ENCODE measurements at regions not wholly inside any gene's neighbourhood (a gene's known extent, or its start where the extent isn't known, plus 50 kb on each side); places are given as distances from the start of the nearest gene placed in this dataset.

DNA sequence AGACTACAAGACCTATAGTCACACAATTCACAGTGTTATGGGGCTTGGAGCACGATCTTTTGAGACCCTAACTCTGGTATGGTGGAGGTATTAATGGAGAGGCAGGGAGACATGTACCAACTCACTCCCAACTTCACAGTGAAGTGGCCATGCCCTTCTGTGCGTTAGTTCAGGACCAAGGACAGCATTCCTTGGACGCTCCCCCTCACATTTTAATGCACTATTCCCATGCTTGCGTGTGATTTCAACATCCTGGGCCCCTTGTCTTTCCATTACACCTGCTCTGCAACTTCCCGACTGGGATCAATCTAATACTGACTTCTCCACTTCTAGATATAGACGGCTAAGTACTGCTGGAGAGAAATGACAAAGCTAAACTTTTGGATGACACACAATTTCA lies 72.7 kb downstream of the PLCE1 start (continued):
- TF ChIP-seq ZNF124 (CRISPR knock-in tag; IDR thresholded peaks at IDR 0.05): no peak
- no peak for TF ChIP-seq ZNF354B (CRISPR knock-in tag; IDR thresholded peaks at IDR 0.05)
- no peak for TF ChIP-seq ZNF136 (CRISPR knock-in tag; IDR thresholded peaks at IDR 0.05; ENCODE audit: low read depth)
- 0 out of 2 replicates have a peak, but pooled peaks have one; percentile 19 for TF ChIP-seq SAP130 (CRISPR knock-in tag; IDR thresholded peaks at IDR 0.05; ENCODE audit: low read depth)
- TF ChIP-seq BRCA1 (CRISPR knock-in tag; IDR thresholded peaks at IDR 0.05): no peak
- peak; percentile 19; the same call in 1 of the 2 replicates for TF ChIP-seq ZNF878 (CRISPR knock-in tag; IDR thresholded peaks at IDR 0.05)

- BruUV-seq (replicated peaks): no TSS peak
- H3K9ac ChIP-seq (ENCODE audit: insufficient read depth, low read depth, low read length): no peak overlapping the region
- no peaks in the 10 kb centered on the region for H3K36me3 ChIP-seq (replicated peaks in 1 of 2; ENCODE audit: control insufficient read depth in 1 of 2, insufficient read depth in 2 of 2, low read length in 2 of 2)
- H4K20me1 ChIP-seq (ENCODE audit: insufficient read depth, low read length): no peaks in the 10 kb centered on the region
- CTCF ChIA-PET (ENCODE audit: low intra/inter-chr PET ratio, low total read pairs): no interaction called here
- FAIRE-seq (no peak), DNase-seq (ENCODE audit: low spot score) (no peak), ATAC-seq (no peak)
- in situ Hi-C loops (cut with HindIII; ENCODE audit: extremely low pct_ligation_motif_present, low pct_unique_long_range_greater_than_20kb): no loop called here
- no peak overlapping the region for H3K4me2 ChIP-seq (ENCODE audit: low read depth, low read length)
- POLR2A ChIA-PET: no interaction called here
- no peak overlapping the region for H2AFZ ChIP-seq (ENCODE audit: low read length)
- no peaks in the 10 kb centered on the region for H3K79me2 ChIP-seq (ENCODE audit: insufficient read depth, low read length)
- TF ChIP-seq DZIP1 (CRISPR knock-in tag; IDR thresholded peaks at IDR 0.05): no peak
- TF ChIP-seq NR2F2 (IDR thresholded peaks at IDR 0.05; ENCODE audit: borderline replicate concordance, low read depth): no peak
- no peak for TF ChIP-seq ZNF224 (CRISPR knock-in tag; IDR thresholded peaks at IDR 0.05)
- H3K4me1 ChIP-seq (ENCODE audit: insufficient read depth, low read length): no peaks in the 10 kb centered on the region
- H3K27me3 ChIP-seq (ENCODE audit: control insufficient read depth in 1 of 2, insufficient read depth in 2 of 2, low read length in 2 of 2): no peaks in the 10 kb centered on the region
- H3K4me3 ChIP-seq (replicated peaks in 1 of 3; ENCODE audit: insufficient read depth in 1 of 3, low read depth in 2 of 3, low read length in 3 of 3): no peak overlapping the region
- H3K9me3 ChIP-seq (ENCODE audit: low read length): no peaks in the 10 kb centered on the region
- 26% methylated on average over 2 of the region's 2 CpGs for WGBS (ENCODE audit: low lambda C conversion rate)
- intact Hi-C loops (cut with micrococcal nuclease; ENCODE audit: unreplicated experiment): no loop called here
- H3K27ac ChIP-seq (ENCODE audit: extremely low read length, insufficient read depth, low read length): no peak overlapping the region
Measured at GRCh38 chr10:94069884-94070283, 76.2 kb downstream of the PLCE1 start.
